ENCODE measurements at regions not wholly inside any gene's neighbourhood (a gene's known extent, or its start where the extent isn't known, plus 50 kb on each side); places are given as distances from the start of the nearest gene placed in this dataset.
"Not testable (repeated sequence)": the region's sequence is repeated elsewhere in the genome, so short reads cannot be mapped to it uniquely, and the experiment has no call there.

GRCh38 chr3:130166856-130167255 is 85.2 kb downstream of the ALG1L2 start:
- TF ChIP-seq BHLHE40 (IDR thresholded peaks at IDR 0.05; ENCODE audit: borderline replicate concordance); FOXM1 (IDR thresholded peaks at IDR 0.05; ENCODE audit: borderline replicate concordance); FOXK2 (IDR thresholded peaks at IDR 0.05); PKNOX1 (IDR thresholded peaks at IDR 0.05); SUZ12 (IDR thresholded peaks at IDR 0.05); ZNF384 (IDR thresholded peaks at IDR 0.05); CTBP1 (IDR thresholded peaks at IDR 0.05; ENCODE audit: borderline replicate concordance); ELF4 (IDR thresholded peaks at IDR 0.05); ARNT (IDR thresholded peaks at IDR 0.05); TARDBP (IDR thresholded peaks at IDR 0.05); L3MBTL2 (conservative IDR thresholded peaks at IDR 0.05); HDGF (IDR thresholded peaks at IDR 0.05; ENCODE audit: borderline replicate concordance); LEF1 (IDR thresholded peaks at IDR 0.05; ENCODE audit: borderline replicate concordance); NFRKB (IDR thresholded peaks at IDR 0.05): not testable (repeated sequence)
